CD4-positive, alpha-beta T cell (primary cell): ENCODE measurements at regions not wholly inside any gene's neighbourhood (a gene's known extent, or its start where the extent isn't known, plus 50 kb on each side); places are given as distances from the start of the nearest gene placed in this dataset.

ENCODE experiments used
- ATAC-seq: fragments of 200-7000 bp; cut with Tn5 transposase; one replicate; pipeline ENCODE4 v1.10.0; 2022; ENCODE audit warnings: mild to moderate bottlenecking; ENCODE audit not compliant: poor library complexity
- CTCF ChIA-PET: fragments of 350-600 bp; sonication (Branson Sonifier 250); formaldehyde crosslinking; loops from one replicate; lab custom pipeline; 2021; ENCODE audit warnings: antibody characterized with exemption, inconsistent platforms; lab: Charles Lee
- POLR2A ChIA-PET: fragments of 350-600 bp; sonication (Branson Sonifier 250); formaldehyde crosslinking; loops from one replicate; lab custom pipeline; 2021; ENCODE audit warnings: antibody characterized with exemption, inconsistent platforms; lab: Charles Lee
- DNase-seq, 14 experiments: peaks; one replicate each; pipeline ENCODE4 v3.0.0-alpha.2; 2013 to 2020; ENCODE audit warnings: mixed read lengths in 2 of 14
- H3K27ac ChIP-seq, 2 donors: one replicate each; pipeline versions ENCODE4 v1.5.1 to v1.7.0; 2013; ENCODE audit warnings: low read length in 2 of 2, low read depth in 1 of 2, mild to moderate bottlenecking in 1 of 2
- H3K27me3 ChIP-seq, 2 experiments: 1 replicate in 1 of 2; 2 replicates in 1 of 2; pipeline versions ENCODE4 v1.6.1 to v1.7.0; 2013; ENCODE audit warnings: low read length in 2 of 2, control low read depth in 1 of 2, mild to moderate bottlenecking in 1 of 2, moderate library complexity in 1 of 2; ENCODE audit not compliant: insufficient read depth in 2 of 2, control insufficient read depth in 1 of 2
- H3K36me3 ChIP-seq: one replicate; pipeline ENCODE4 v1.6.1; 2013; ENCODE audit warnings: low read length, control low read depth; ENCODE audit not compliant: insufficient read depth
- H3K4me1 ChIP-seq: one replicate; pipeline ENCODE4 v1.6.1; 2013; ENCODE audit warnings: low read length, control low read depth; ENCODE audit not compliant: insufficient read depth
- H3K4me3 ChIP-seq: one replicate; pipeline ENCODE4 v1.5.1; 2013; ENCODE audit warnings: mild to moderate bottlenecking, low read length, moderate library complexity
- H3K9me3 ChIP-seq, 2 experiments: 1 replicate in 1 of 2; 2 replicates in 1 of 2; pipeline versions ENCODE4 v1.6.1 to v1.7.0; 2013; ENCODE audit warnings: low read length in 2 of 2, mild to moderate bottlenecking in 2 of 2, control low read depth in 1 of 2, moderate library complexity in 1 of 2; ENCODE audit not compliant: control insufficient read depth in 1 of 2, insufficient read depth in 1 of 2
- H3K27ac Mint-ChIP-seq: one replicate; pipeline ENCODE4 v1.8.0; 2020; ENCODE audit warnings: mixed read lengths
- H3K27me3 Mint-ChIP-seq: one replicate; pipeline ENCODE4 v1.8.0; 2021; ENCODE audit warnings: mixed read lengths
- H3K36me3 Mint-ChIP-seq: one replicate; pipeline ENCODE4 v1.8.0; 2021; ENCODE audit warnings: low read depth, mixed read lengths
- H3K4me1 Mint-ChIP-seq: one replicate; pipeline ENCODE4 v1.8.0; 2021; ENCODE audit warnings: low read depth, mixed read lengths
- H3K4me3 Mint-ChIP-seq: one replicate; pipeline ENCODE4 v1.8.0; 2020; ENCODE audit warnings: mild to moderate bottlenecking, mixed read lengths
- H3K9me3 Mint-ChIP-seq: one replicate; pipeline ENCODE4 v1.8.0; 2020; ENCODE audit warnings: mixed read lengths
- CTCF ChIP-seq: fragments of 200-600 bp; IDR thresholded peaks from one replicate; pipeline ENCODE4 v1.8.0; 2022; ENCODE audit warnings: antibody characterized with exemption, mild to moderate bottlenecking
- intact Hi-C, 2 experiments: fragments of 100-400 bp; cut with DNase I in 1 of 2; cut with micrococcal nuclease in 1 of 2; formaldehyde crosslinking; loops; one replicate each; pipeline versions ENCODE4 v1.15.1 to v1.9.0; 2023 to 2025; cut with DNase I, micrococcal nuclease

DNA sequence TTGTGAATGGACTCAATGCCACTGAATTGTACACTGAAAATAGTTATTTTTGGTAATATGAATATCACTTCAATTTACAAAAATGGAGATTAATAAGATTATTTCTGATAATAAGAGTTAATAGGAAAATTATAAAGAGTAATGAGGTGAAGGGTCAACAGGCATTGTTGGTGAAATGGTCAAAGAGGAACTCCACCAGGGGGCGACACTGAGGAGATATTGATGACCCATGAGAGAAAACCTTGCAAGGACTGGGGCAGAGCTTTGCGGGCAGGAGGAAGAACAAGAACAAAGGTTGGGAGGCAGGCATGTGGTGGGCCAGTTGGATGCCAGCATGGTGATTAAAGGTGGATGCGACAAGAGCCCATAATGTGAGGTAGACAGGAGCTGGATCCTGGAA lies 74.0 kb upstream of the XYLT1 start:
- peaks cover under 1% of the 10 kb centered on the region for H3K27me3 Mint-ChIP-seq
- intact Hi-C loops: no loop called here
- CTCF ChIA-PET: no interaction called here
- no peak overlapping the region for H3K4me3 Mint-ChIP-seq
- Histone ChIP-seq H3K36me3 (no peaks in the 10 kb centered on the region), H3K27me3 (peaks cover 0 to 4% of the 10 kb centered on the region in 2 experiments), H3K4me1 (no peaks in the 10 kb centered on the region), H3K27ac (no peak overlapping the region), H3K9me3 (no peaks in the 10 kb centered on the region), H3K4me3 (no peak overlapping the region)
- H3K4me1 Mint-ChIP-seq: no peaks in the 10 kb centered on the region
- H3K9me3 Mint-ChIP-seq: no peaks in the 10 kb centered on the region
- DNase-seq (peak in 4 of 14 experiments; percentile 3 to 29 (median 24)), ATAC-seq (no peak)
- H3K27ac Mint-ChIP-seq: no peak overlapping the region
- POLR2A ChIA-PET: no interaction called here
- H3K36me3 Mint-ChIP-seq: no peaks in the 10 kb centered on the region
- peak; percentile 52 for TF ChIP-seq CTCF

GRCh38 chr16:17544304-17544703 lies 73.5 kb upstream of the XYLT1 start:
- no peak overlapping the region for H3K27ac Mint-ChIP-seq
- ATAC-seq: no peak
- H3K27me3 Mint-ChIP-seq: peaks cover 5% of the 10 kb centered on the region
- Histone ChIP-seq H3K27me3 (peaks cover 0 to 4% of the 10 kb centered on the region in 2 experiments), H3K4me1 (no peaks in the 10 kb centered on the region), H3K27ac (no peak overlapping the region), H3K36me3 (no peaks in the 10 kb centered on the region), H3K9me3 (no peaks in the 10 kb centered on the region), H3K4me3 (no peak overlapping the region)
- no peak for TF ChIP-seq CTCF
- H3K4me3 Mint-ChIP-seq: no peak overlapping the region
- no peaks in the 10 kb centered on the region for H3K4me1 Mint-ChIP-seq
- H3K36me3 Mint-ChIP-seq: no peaks in the 10 kb centered on the region
- intact Hi-C loops: no loop called here
- DNase-seq: no peak
- ChIA-PET POLR2A (no interaction called here), CTCF (no interaction called here)
- H3K9me3 Mint-ChIP-seq: no peaks in the 10 kb centered on the region

DNA sequence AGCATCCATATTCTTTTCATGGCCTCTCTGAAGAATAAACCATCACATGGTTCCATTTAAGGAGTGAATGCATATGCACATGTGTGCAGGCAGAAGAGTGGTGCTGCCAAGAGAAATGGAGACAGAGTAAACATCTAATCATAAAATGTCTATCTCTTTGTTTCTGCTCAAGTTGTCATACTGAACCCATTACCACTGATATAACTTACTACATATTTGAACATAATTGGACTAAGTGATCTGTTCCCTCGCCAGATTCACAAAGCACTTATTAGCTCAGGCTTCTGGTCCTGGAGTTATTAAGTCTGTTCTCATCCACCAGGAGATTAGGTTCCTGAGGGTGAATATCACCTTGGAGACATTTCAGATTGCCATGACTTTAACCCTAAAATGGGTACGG lies 72.3 kb upstream of the XYLT1 start:
- no peaks in the 10 kb centered on the region for H3K9me3 ChIP-seq
- CTCF ChIA-PET: no interaction called here
- Mint-ChIP-seq H3K27ac (no peak overlapping the region), H3K4me1 (no peaks in the 10 kb centered on the region), H3K4me3 (no peak overlapping the region), H3K36me3 (no peaks in the 10 kb centered on the region), H3K9me3 (no peaks in the 10 kb centered on the region), H3K27me3 (peaks cover 6% of the 10 kb centered on the region)
- H3K4me1 ChIP-seq: no peaks in the 10 kb centered on the region
- no peak for TF ChIP-seq CTCF
- POLR2A ChIA-PET: no interaction called here
- no peak overlapping the region for H3K27ac ChIP-seq
- intact Hi-C loops: no loop called here
- H3K36me3 ChIP-seq: no peaks in the 10 kb centered on the region
- no peak overlapping the region for H3K4me3 ChIP-seq
- peaks cover 0 to 4% of the 10 kb centered on the region in 2 experiments for H3K27me3 ChIP-seq
- DNase-seq (no peak), ATAC-seq (no peak)
